ENCODE measurements at regions not wholly inside any gene's neighbourhood (a gene's known extent, or its start where the extent isn't known, plus 50 kb on each side); places are given as distances from the start of the nearest gene placed in this dataset.

GRCh38 chr4:171517883-171518282, 295.3 kb upstream of the GALNTL6 start:
- POLR2A ChIA-PET: no interaction called here
- WGBS (ENCODE audit: insufficient coverage): 100% methylated on average over 1 of the region's 1 CpG

GRCh38 chr4:171516694-171517093, 296.5 kb upstream of the GALNTL6 start:
- intact Hi-C loops (cut with micrococcal nuclease): no loop called here
- ATAC-seq (ENCODE audit: low read depth) (no peak), DNase-seq (no peak)
- Histone ChIP-seq H3K9me3 (ENCODE audit: control extremely low read depth in 1 of 3, control insufficient read depth in 2 of 3, insufficient read depth in 1 of 3, low read length in 2 of 3) (peaks cover 0 to under 1% (median 0%) of the 10 kb centered on the region in 3 donors), H3K9ac (ENCODE audit: low read length) (no peak overlapping the region), H3K4me3 (ENCODE audit: control extremely low read depth in 1 of 5, extremely low read depth in 1 of 5, insufficient read depth in 1 of 5, low read depth in 2 of 5, low read length in 4 of 5) (no peak overlapping the region), H3K27me3 (replicated peaks in 1 of 4; ENCODE audit: control extremely low read depth in 1 of 4, control insufficient read depth in 3 of 4, insufficient read depth in 4 of 4, low read length in 3 of 4) (no peaks in the 10 kb centered on the region), H3K36me3 (replicated peaks in 1 of 2; ENCODE audit: control extremely low read depth in 1 of 2, control insufficient read depth in 1 of 2, extremely low read depth in 1 of 2, insufficient read depth in 2 of 2, low read length in 1 of 2) (no peaks in the 10 kb centered on the region), H3K4me1 (ENCODE audit: control insufficient read depth in 2 of 2, insufficient read depth in 2 of 2, low read length in 2 of 2) (no peaks in the 10 kb centered on the region), H3K4me2 (replicated peaks; ENCODE audit: low read depth, low read length, poor library complexity, severe bottlenecking) (no peak overlapping the region), H2AFZ (ENCODE audit: insufficient read depth, low read depth, low read length, poor library complexity, severe bottlenecking) (no peak overlapping the region), H4K20me1 (ENCODE audit: control insufficient read depth, insufficient read depth, low read length, poor library complexity, severe bottlenecking) (no peaks in the 10 kb centered on the region), H3K27ac (ENCODE audit: low read length in 2 of 2) (no peak overlapping the region), H3K79me2 (ENCODE audit: control insufficient read depth, insufficient read depth, low read length) (no peaks in the 10 kb centered on the region)
- no peaks in the 10 kb centered on the region for H3K9me3 Mint-ChIP-seq (ENCODE audit: insufficient read depth)
- no peaks in the 10 kb centered on the region for H3K27me3 Mint-ChIP-seq
- ChIA-PET POLR2A (no interaction called here), CTCF (no interaction called here)
- H3K4me3 Mint-ChIP-seq: no peak overlapping the region
- no peak overlapping the region for H3K27ac Mint-ChIP-seq
- TF ChIP-seq EZH2 (IDR thresholded peaks at IDR 0.05; ENCODE audit: borderline replicate concordance, insufficient read depth, low read depth, low read length, poor library complexity, severe bottlenecking) (no peak), CTCF (IDR thresholded peaks at IDR 0.05) (no peak)
- no peaks in the 10 kb centered on the region for H3K4me1 Mint-ChIP-seq
- WGBS (ENCODE audit: insufficient coverage): 90% methylated on average over 2 of the region's 3 CpGs

More at GRCh38 chr4:171517883-171518282, 295.3 kb upstream of the GALNTL6 start:
- no peak overlapping the region for H3K4me3 Mint-ChIP-seq
- Histone ChIP-seq H3K36me3 (replicated peaks in 1 of 2; ENCODE audit: control extremely low read depth in 1 of 2, control insufficient read depth in 1 of 2, extremely low read depth in 1 of 2, insufficient read depth in 2 of 2, low read length in 1 of 2) (no peaks in the 10 kb centered on the region), H3K4me3 (ENCODE audit: control extremely low read depth in 1 of 5, extremely low read depth in 1 of 5, insufficient read depth in 1 of 5, low read depth in 2 of 5, low read length in 4 of 5) (no peak overlapping the region), H3K4me1 (ENCODE audit: control insufficient read depth in 2 of 2, insufficient read depth in 2 of 2, low read length in 2 of 2) (no peaks in the 10 kb centered on the region), H4K20me1 (ENCODE audit: control insufficient read depth, insufficient read depth, low read length, poor library complexity, severe bottlenecking) (no peaks in the 10 kb centered on the region), H3K79me2 (ENCODE audit: control insufficient read depth, insufficient read depth, low read length) (no peaks in the 10 kb centered on the region), H3K4me2 (replicated peaks; ENCODE audit: low read depth, low read length, poor library complexity, severe bottlenecking) (no peak overlapping the region), H3K9ac (ENCODE audit: low read length) (no peak overlapping the region), H3K27ac (ENCODE audit: low read length in 2 of 2) (no peak overlapping the region), H3K27me3 (replicated peaks in 1 of 4; ENCODE audit: control extremely low read depth in 1 of 4, control insufficient read depth in 3 of 4, insufficient read depth in 4 of 4, low read length in 3 of 4) (no peaks in the 10 kb centered on the region), H3K9me3 (ENCODE audit: control extremely low read depth in 1 of 3, control insufficient read depth in 2 of 3, insufficient read depth in 1 of 3, low read length in 2 of 3) (no peaks in the 10 kb centered on the region), H2AFZ (ENCODE audit: insufficient read depth, low read depth, low read length, poor library complexity, severe bottlenecking) (no peak overlapping the region)
- ATAC-seq (ENCODE audit: low read depth) (no peak), DNase-seq (no peak)
- intact Hi-C loops (cut with micrococcal nuclease): no loop called here
- CTCF ChIA-PET: no interaction called here
- no peaks in the 10 kb centered on the region for H3K27me3 Mint-ChIP-seq
- TF ChIP-seq EZH2 (IDR thresholded peaks at IDR 0.05; ENCODE audit: borderline replicate concordance, insufficient read depth, low read depth, low read length, poor library complexity, severe bottlenecking) (no peak), CTCF (IDR thresholded peaks at IDR 0.05) (no peak)
- no peaks in the 10 kb centered on the region for H3K9me3 Mint-ChIP-seq (ENCODE audit: insufficient read depth)
- no peak overlapping the region for H3K27ac Mint-ChIP-seq
- no peaks in the 10 kb centered on the region for H3K4me1 Mint-ChIP-seq
